Pancreas (tissue), 10 donors: ENCODE measurements at regions not wholly inside any gene's neighbourhood (a gene's known extent, or its start where the extent isn't known, plus 50 kb on each side); places are given as distances from the start of the nearest gene placed in this dataset.
"Not testable (repeated sequence)": the region's sequence is repeated elsewhere in the genome, so short reads cannot be mapped to it uniquely, and the experiment has no call there.

Experiments used
- ATAC-seq, 4 donors: fragments of 200-7000 bp; cut with Tn5 transposase; one replicate each; pipeline versions ENCODE4 v1.8.0 to v1.9.1; 2020; ENCODE audit warnings: mild to moderate bottlenecking in 4 of 4, moderate library complexity in 4 of 4
- DNase-seq, 6 donors: peaks; one replicate each; pipeline ENCODE4 v3.0.0-alpha.2; 2020
- FAIRE-seq: peaks from 2 replicates; lab custom pipeline; 2012; peaks lifted over from hg19 to GRCh38; lab: Jason Lieb, UNC
- H3K27ac ChIP-seq, 4 donors: fragments of 200-600 bp; sonication (generic); 1 replicate in 3 of 4; 2 replicates in 1 of 4; pipeline versions ENCODE4 v1.5.0 to v1.8.0; 2020
- H3K27me3 ChIP-seq, 4 donors: fragments of 200-600 bp; one replicate each; pipeline ENCODE4 v1.8.0; 2021
- H3K36me3 ChIP-seq, 3 donors: fragments of 200-600 bp; sonication (generic) in 1 of 3; one replicate each; pipeline versions ENCODE4 v1.5.0 to v1.8.0; 2020 to 2021
- H3K4me1 ChIP-seq, 3 donors: fragments of 200-600 bp; one replicate each; pipeline ENCODE4 v1.8.0; 2021
- H3K4me3 ChIP-seq, 4 donors: fragments of 200-600 bp; sonication (generic) in 2 of 4; one replicate each; pipeline versions ENCODE4 v1.5.0 to v1.8.0; 2020 to 2021
- H3K9me3 ChIP-seq, 4 donors: fragments of 200-600 bp; one replicate each; pipeline ENCODE4 v1.8.0; 2021
- WGBS, 2 donors: extraction: QIAGEN DNeasy Blood & Tissue Kit; methylation state at CpG; one replicate each; pipeline ENCODE4 v1.1.7; 2013; 5-methylcytosine and 5-hydroxymethylcytosine counted together
- intact Hi-C, 3 donors: fragments of 100-400 bp; cut with DNase I; formaldehyde crosslinking; loops; one replicate each; pipeline versions ENCODE4 v1.11.1 to v1.14.2; 2022
- TF ChIP-seq, protein P1 (sequence below), 4 donors: fragments of 200-600 bp; sonication (generic) in 3 of 4; IDR thresholded peaks; one replicate each; pipeline versions ENCODE4 v1.5.0 to v1.8.0; 2021; ENCODE audit warnings: antibody characterized with exemption in 4 of 4
- donor health status: healthy with polysubstance abuse.
- donor health status: DM: no; HTN: no; CAD: no; lungs with moderate emphysema.
- donor health status: DM: no; HTN: no; CAD: no.
- donor health status: control.
- donor health status: control.
- donor health status: Bipolar disorder and iron deficiency.
- donor health status: DM: yes; HTN: yes; CAD: no.
- donor health status: DM: no; HTN: no; CAD: no.
- donor health status: DM: no; HTN: no; CAD: no.
- donor health status: DM: yes; HTN: yes; CAD: no.

DNA sequence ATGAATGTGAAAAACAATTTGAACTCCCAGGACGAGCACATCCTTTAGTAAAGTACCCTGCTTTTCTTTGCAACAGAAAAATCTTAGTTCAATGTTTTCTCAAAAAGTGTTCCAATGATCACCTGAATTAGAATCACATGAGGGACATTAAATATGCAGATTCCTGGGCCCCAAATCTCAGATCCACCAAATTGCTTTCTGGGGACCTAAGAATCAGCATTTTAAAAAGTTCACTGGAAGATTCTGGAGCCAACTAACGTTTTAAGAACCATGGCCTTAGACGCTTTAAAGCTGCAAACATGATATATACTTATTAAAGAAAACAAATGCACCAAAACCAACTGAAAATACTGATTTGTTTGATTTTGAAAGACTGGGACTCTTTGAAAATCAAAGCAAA lies 143.4 kb upstream of the TMEM168 start:
- Histone ChIP-seq H3K9me3 (no peaks in the 10 kb centered on the region), H3K4me3 (no peak overlapping the region), H3K27me3 (no peaks in the 10 kb centered on the region), H3K36me3 (no peaks in the 10 kb centered on the region), H3K27ac (no peak overlapping the region), H3K4me1 (peaks cover 0 to 35% (median 0%) of the 10 kb centered on the region in 3 donors)
- TF ChIP-seq, protein P1, sequence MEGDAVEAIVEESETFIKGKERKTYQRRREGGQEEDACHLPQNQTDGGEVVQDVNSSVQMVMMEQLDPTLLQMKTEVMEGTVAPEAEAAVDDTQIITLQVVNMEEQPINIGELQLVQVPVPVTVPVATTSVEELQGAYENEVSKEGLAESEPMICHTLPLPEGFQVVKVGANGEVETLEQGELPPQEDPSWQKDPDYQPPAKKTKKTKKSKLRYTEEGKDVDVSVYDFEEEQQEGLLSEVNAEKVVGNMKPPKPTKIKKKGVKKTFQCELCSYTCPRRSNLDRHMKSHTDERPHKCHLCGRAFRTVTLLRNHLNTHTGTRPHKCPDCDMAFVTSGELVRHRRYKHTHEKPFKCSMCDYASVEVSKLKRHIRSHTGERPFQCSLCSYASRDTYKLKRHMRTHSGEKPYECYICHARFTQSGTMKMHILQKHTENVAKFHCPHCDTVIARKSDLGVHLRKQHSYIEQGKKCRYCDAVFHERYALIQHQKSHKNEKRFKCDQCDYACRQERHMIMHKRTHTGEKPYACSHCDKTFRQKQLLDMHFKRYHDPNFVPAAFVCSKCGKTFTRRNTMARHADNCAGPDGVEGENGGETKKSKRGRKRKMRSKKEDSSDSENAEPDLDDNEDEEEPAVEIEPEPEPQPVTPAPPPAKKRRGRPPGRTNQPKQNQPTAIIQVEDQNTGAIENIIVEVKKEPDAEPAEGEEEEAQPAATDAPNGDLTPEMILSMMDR (IDR thresholded peaks at IDR 0.05): no peak
- no peak for ATAC-seq
- 79 to 86% methylated on average over 3 of the region's 3 CpGs for WGBS, 2 donors
- no peak for FAIRE-seq
- no peak for DNase-seq
- intact Hi-C loops: no loop called here

DNA sequence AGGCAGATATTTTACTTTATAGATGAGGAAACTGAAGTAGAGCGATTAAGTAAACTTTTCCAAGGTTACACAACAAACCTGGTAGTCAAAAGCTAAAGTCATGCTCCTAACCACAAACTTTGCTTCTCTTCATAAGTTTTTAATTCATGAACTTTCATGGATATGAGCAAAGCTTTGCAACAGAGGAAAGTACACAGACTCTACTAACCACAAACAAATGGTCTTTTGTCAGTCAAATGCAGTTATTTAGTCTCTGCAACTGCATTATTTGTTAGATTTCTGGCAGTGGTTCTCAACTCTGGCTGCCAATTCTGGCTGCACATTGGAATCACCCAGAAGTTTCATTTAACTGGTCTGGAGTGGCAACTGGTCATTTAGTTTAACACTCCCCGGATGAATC lies 140.6 kb upstream of the TMEM168 start:
- Histone ChIP-seq H3K36me3 (no peaks in the 10 kb centered on the region), H3K27me3 (no peaks in the 10 kb centered on the region), H3K27ac (no peak overlapping the region), H3K4me3 (no peak overlapping the region), H3K9me3 (no peaks in the 10 kb centered on the region), H3K4me1 (peaks cover 0 to 17% (median 4%) of the 10 kb centered on the region in 3 donors)
- FAIRE-seq (no peak), ATAC-seq (peak in 3 of 4 donors; percentile 47 to 55 (median 50)), DNase-seq (no peak)
- intact Hi-C loops: no loop called here
- TF ChIP-seq, protein P1 (IDR thresholded peaks at IDR 0.05): no peak
- WGBS, 2 donors: 40 to 64% methylated on average over 2 of the region's 2 CpGs

DNA sequence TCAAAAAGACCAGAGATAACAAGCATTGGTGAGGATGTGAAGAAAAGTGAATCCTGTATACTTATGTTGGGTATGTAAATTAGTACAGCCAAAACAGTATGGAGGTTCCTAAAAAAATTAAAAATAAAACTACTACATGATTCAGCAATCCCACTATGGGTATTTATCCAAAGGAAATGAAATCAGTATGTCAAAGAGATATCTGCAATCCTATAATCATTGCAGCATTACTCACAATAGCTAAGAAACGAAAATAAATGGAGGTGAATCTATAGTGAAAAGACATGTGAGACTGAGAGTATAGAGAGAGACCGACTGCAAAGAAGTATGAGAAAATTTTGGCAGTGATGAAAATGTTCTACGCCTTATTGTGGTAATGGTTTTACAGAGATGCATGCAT lies 139.2 kb upstream of the TMEM168 start:
- DNase-seq: no peak
- WGBS, 2 donors: 95% methylated on average over 3 of the region's 3 CpGs
- Histone ChIP-seq H3K27me3 (no peaks in the 10 kb centered on the region), H3K9me3 (no peaks in the 10 kb centered on the region), H3K4me3 (no peak overlapping the region), H3K4me1 (peaks cover 0 to 17% (median 4%) of the 10 kb centered on the region in 3 donors), H3K27ac (no peak overlapping the region), H3K36me3 (no peaks in the 10 kb centered on the region)
- TF ChIP-seq, protein P1 (IDR thresholded peaks at IDR 0.05): no peak
- intact Hi-C loops: no loop called here
- ATAC-seq: no peak
- no peak for FAIRE-seq

DNA sequence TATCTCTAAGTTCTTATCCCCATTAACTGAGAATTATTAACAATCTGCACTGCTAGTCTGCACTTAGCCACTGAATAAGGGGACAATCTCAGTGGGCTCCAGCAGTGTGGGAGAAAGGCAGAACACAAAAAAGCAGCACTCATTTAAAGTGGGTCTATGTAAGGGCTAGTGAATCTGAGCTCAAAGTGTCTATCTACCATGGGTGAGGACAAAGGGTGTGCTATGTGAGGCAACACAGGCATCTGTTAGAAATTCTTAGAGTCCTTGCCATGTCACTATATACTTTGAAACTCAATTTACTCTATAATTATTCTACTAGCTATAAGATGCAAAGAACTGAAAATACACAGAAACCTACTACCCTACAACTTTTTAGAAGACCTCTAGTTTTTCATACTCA lies 135.8 kb upstream of the TMEM168 start:
- DNase-seq: no peak
- H3K4me1 ChIP-seq: peaks cover 0 to 7% (median 4%) of the 10 kb centered on the region in 3 donors
- H3K27me3 ChIP-seq: no peaks in the 10 kb centered on the region
- ATAC-seq: no peak
- no peaks in the 10 kb centered on the region for H3K9me3 ChIP-seq
- H3K4me3 ChIP-seq: no peak overlapping the region
- intact Hi-C loops: no loop called here
- TF ChIP-seq, protein P1 (IDR thresholded peaks at IDR 0.05): no peak
- H3K36me3 ChIP-seq: no peaks in the 10 kb centered on the region
- FAIRE-seq: no peak
- H3K27ac ChIP-seq: no peak overlapping the region

DNA sequence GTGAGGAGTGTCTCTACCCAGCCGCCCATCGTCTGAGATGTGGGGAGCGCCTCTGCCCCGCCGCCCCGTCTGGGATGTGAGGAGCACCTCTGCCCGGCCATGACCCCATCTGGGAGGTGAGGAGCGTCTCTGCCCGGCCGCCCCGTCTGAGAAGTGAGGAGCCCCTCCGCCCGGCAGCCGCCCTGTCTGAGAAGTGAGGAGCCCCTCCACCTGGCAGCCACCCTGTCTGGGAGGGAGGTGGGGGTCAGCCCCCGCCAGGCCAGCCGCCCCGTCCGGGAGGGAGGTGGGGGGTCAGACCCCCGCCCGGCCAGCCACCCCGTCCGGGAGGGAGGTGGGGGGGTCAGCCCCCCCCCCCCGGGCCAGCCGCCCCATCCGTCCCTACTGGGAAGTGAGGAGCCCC lies 132.4 kb upstream of the TMEM168 start:
- FAIRE-seq, H3K4me1 ChIP-seq, H3K4me3 ChIP-seq, intact Hi-C loops, H3K27me3 ChIP-seq, ATAC-seq, H3K9me3 ChIP-seq, H3K36me3 ChIP-seq, H3K27ac ChIP-seq: not testable (repeated sequence)
- peak in 1 of 6 donors; percentile 8 for DNase-seq
- WGBS, 2 donors: 90 to 95% methylated on average over 3 to 25 of the region's 25 CpGs

DNA sequence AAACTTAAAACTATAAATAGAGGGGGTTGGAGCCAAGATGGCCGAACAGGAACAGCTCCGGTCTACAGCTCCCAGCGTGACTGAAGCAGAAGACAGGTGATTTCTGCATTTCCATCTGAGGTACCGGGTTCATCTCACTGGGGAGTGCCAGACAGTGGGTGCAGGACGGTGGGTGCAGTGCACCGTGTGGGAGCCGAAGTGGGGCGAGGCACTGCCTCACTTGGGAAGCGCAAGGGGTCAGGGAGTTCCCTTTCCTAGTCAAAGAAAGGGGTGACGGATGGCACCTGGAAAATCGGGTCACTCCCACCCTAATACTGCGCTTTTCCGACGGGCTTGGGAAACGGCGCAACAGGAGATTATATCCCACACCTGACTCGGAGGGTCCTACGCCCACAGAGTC lies 126.2 kb upstream of the TMEM168 start:
- H3K9me3 ChIP-seq, intact Hi-C loops, H3K4me3 ChIP-seq, H3K27ac ChIP-seq, H3K4me1 ChIP-seq, FAIRE-seq, ATAC-seq, DNase-seq, H3K36me3 ChIP-seq, H3K27me3 ChIP-seq: not testable (repeated sequence)
- WGBS, 2 donors: 93 to 97% methylated on average over 18 of the region's 18 CpGs
